SK-N-SH (cell line): ENCODE measurements at regions not wholly inside any gene's neighbourhood (a gene's known extent, or its start where the extent isn't known, plus 50 kb on each side); places are given as distances from the start of the nearest gene placed in this dataset.
"Not testable (repeated sequence)": the region's sequence is repeated elsewhere in the genome, so short reads cannot be mapped to it uniquely, and the experiment has no call there.

Experiments used
- CTCF ChIA-PET: fragments of 300-600, 350-600 bp; formaldehyde crosslinking; extraction: SDS; loops from one replicate; lab custom pipeline; 2021; lab: Yijun Ruan, JAX
- POLR2A ChIA-PET: fragments of 350-600 bp; sonication (Branson Sonifier 250); formaldehyde crosslinking; extraction: SDS; loops from one replicate; lab custom pipeline; 2020; ENCODE audit warnings: antibody characterized with exemption, inconsistent platforms; lab: Yijun Ruan, JAX
- DNase-seq: peaks from one replicate; pipeline ENCODE4 v3.0.0; 2012
- H2AFZ ChIP-seq: fragments of 200-600 bp; sonication (generic); 2 replicates; pipeline ENCODE4 v1.8.1; 2016; ENCODE audit warnings: antibody characterized with exemption, mild to moderate bottlenecking, low read depth
- H3F3A ChIP-seq: fragments of 200-600 bp; sonication (generic); replicated peaks from 2 replicates; pipeline ENCODE3; 2016; ENCODE audit warnings: antibody characterized with exemption, mild to moderate bottlenecking; ENCODE audit not compliant: insufficient read depth
- H3K27ac ChIP-seq, 2 experiments: fragments of 200-500 bp in 1 of 2; fragments of 200-600 bp in 1 of 2; sonication (Bioruptor generic) in 1 of 2; sonication (generic), shearing (Covaris generic) in 1 of 2; 2 replicates each; pipeline versions ENCODE4 v1.5.1 to v1.6.1; 2014 to 2016; ENCODE audit warnings: low read depth in 2 of 2, inconsistent platforms in 1 of 2, low read length in 1 of 2, mild to moderate bottlenecking in 1 of 2, mixed read lengths in 1 of 2
- H3K27me3 ChIP-seq: fragments of 200-600 bp; sonication (generic), shearing (Covaris generic); 2 replicates; pipeline ENCODE4 v1.6.1; 2016; ENCODE audit warnings: mixed run types; ENCODE audit not compliant: insufficient read depth
- H3K36me3 ChIP-seq, 2 experiments: fragments of 200-500 bp in 1 of 2; fragments of 200-600 bp in 1 of 2; sonication (Bioruptor generic) in 1 of 2; sonication (generic) in 1 of 2; replicated peaks in 1 of 2; 2 replicates each; pipeline versions ENCODE3 to v1.5.1; 2014 to 2016; ENCODE audit warnings: low read length in 1 of 2, mild to moderate bottlenecking in 1 of 2; ENCODE audit not compliant: insufficient read depth in 2 of 2, control insufficient read depth in 1 of 2
- H3K4me1 ChIP-seq, 2 experiments: fragments of 200-500 bp in 1 of 2; fragments of 200-600 bp in 1 of 2; sonication (Bioruptor generic) in 1 of 2; sonication (generic), shearing (Covaris generic) in 1 of 2; 2 replicates each; pipeline versions ENCODE4 v1.5.1 to v1.6.1; 2014 to 2016; ENCODE audit warnings: low read depth in 1 of 2, low read length in 1 of 2, mixed run types in 1 of 2; ENCODE audit not compliant: insufficient read depth in 2 of 2, control insufficient read depth in 1 of 2
- H3K4me2 ChIP-seq: fragments of 200-600 bp; sonication (generic), shearing (Covaris generic); 2 replicates; pipeline ENCODE4 v1.6.1; 2017; ENCODE audit warnings: mixed run types
- H3K4me3 ChIP-seq, 2 experiments: fragments of 200-500 bp in 1 of 2; fragments of 200-600 bp in 1 of 2; sonication (Bioruptor generic) in 1 of 2; sonication (generic), shearing (Covaris generic) in 1 of 2; 2 replicates each; pipeline versions ENCODE4 v1.5.1 to v1.8.1; 2014 to 2016; ENCODE audit warnings: low read depth in 2 of 2, inconsistent platforms in 1 of 2, low read length in 1 of 2, mild to moderate bottlenecking in 1 of 2, mixed read lengths in 1 of 2, moderate library complexity in 1 of 2
- H3K79me2 ChIP-seq: fragments of 200-600 bp; sonication (generic); 2 replicates; pipeline ENCODE4 v1.8.1; 2017; ENCODE audit warnings: mild to moderate bottlenecking; ENCODE audit not compliant: insufficient read depth
- H3K9ac ChIP-seq: fragments of 200-600 bp; sonication (generic); 2 replicates; pipeline ENCODE4 v1.6.1; 2017; ENCODE audit warnings: mixed run types
- H3K9me2 ChIP-seq: fragments of 200-600 bp; sonication (generic); 2 replicates; pipeline ENCODE4 v1.6.1; 2017; ENCODE audit warnings: mixed run types
- H3K9me3 ChIP-seq: fragments of 200-600 bp; sonication (generic); 2 replicates; pipeline ENCODE4 v1.6.1; 2017; ENCODE audit warnings: mixed run types, mild to moderate bottlenecking, moderate library complexity
- H4K20me1 ChIP-seq: fragments of 200-600 bp; sonication (generic); 2 replicates; pipeline ENCODE4 v1.6.1; 2017; ENCODE audit warnings: mild to moderate bottlenecking, mixed run types; ENCODE audit not compliant: insufficient read depth
- ELF1 ChIP-seq: IDR thresholded peaks from 2 replicates; pipeline ENCODE4 v1.4.0; 2012
- FOXM1 ChIP-seq: IDR thresholded peaks from 2 replicates; pipeline ENCODE4 v1.4.0; 2012; ENCODE audit warnings: low read depth, mild to moderate bottlenecking
- GABPA ChIP-seq: IDR thresholded peaks from 2 replicates; pipeline ENCODE4 v1.4.0; 2012; ENCODE audit warnings: low read depth, mild to moderate bottlenecking
- JUND ChIP-seq: IDR thresholded peaks from 2 replicates; pipeline ENCODE4 v1.4.0; 2012
- MEF2A ChIP-seq: IDR thresholded peaks from 2 replicates; pipeline ENCODE4 v1.4.0; 2012; ENCODE audit warnings: low read depth, borderline replicate concordance
- MXI1 ChIP-seq: IDR thresholded peaks from 2 replicates; pipeline ENCODE4 v1.6.1; 2012; ENCODE audit warnings: mild to moderate bottlenecking, low read depth, low read length, improper control_type of control experiment
- RCOR1 ChIP-seq: fragments of 150-350 bp; IDR thresholded peaks from 2 replicates; pipeline ENCODE4 v1.6.1; 2017; ENCODE audit warnings: antibody characterized with exemption, low read length
- RXRA ChIP-seq: IDR thresholded peaks from 2 replicates; pipeline ENCODE4 v1.4.0; 2012; ENCODE audit warnings: low read depth, mild to moderate bottlenecking, borderline replicate concordance
- SIN3A ChIP-seq: IDR thresholded peaks from 2 replicates; pipeline ENCODE4 v1.6.1; 2012; ENCODE audit warnings: low read depth, mild to moderate bottlenecking, low read length, moderate library complexity, borderline replicate concordance
- TAF1 ChIP-seq: IDR thresholded peaks from 2 replicates; pipeline ENCODE4 v1.6.1; 2012; ENCODE audit warnings: low read depth, mild to moderate bottlenecking, low read length, moderate library complexity, borderline replicate concordance
- TCF12 ChIP-seq: IDR thresholded peaks from 2 replicates; pipeline ENCODE4 v1.4.0; 2012
- TEAD4 ChIP-seq: IDR thresholded peaks from 2 replicates; pipeline ENCODE4 v1.4.0; 2012; ENCODE audit warnings: mild to moderate bottlenecking, borderline replicate concordance; ENCODE audit not compliant: insufficient read depth
- USF1 ChIP-seq: IDR thresholded peaks from 2 replicates; pipeline ENCODE4 v1.4.0; 2012; ENCODE audit warnings: low read depth, borderline replicate concordance
- WGBS: methylation state at CpG from one replicate; pipeline ENCODE4 v1.1.6; 2017; ENCODE audit warnings: low lambda C conversion rate; 5-methylcytosine and 5-hydroxymethylcytosine counted together
- TF ChIP-seq, protein P1 (sequence below): IDR thresholded peaks from 2 replicates; pipeline ENCODE4; 2012
- TF ChIP-seq, protein P2 (sequence below): IDR thresholded peaks from 2 replicates; pipeline ENCODE4 v1.6.1; 2012; ENCODE audit warnings: mild to moderate bottlenecking, low read depth, low read length, moderate library complexity

DNA sequence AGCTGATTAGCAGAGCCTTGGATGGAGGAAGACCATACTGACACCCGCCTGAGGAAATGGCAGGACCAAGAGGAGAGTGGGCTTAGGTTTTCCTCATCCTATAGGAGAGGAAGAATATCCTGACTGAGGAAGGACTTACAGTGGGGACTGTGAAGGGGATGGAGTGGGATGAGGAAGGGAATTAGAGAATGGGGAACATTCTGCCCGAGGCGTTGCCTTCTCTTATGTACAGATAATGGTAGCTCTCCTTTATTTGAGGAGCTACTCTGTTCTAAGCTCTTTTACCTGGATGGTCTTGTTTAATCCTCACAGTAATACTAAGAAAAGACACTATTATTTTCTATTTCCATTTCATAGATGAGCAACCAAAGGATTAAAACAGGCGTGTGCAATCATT lies 56.0 kb downstream of the OLFML3 start (continued):
- no peak for TF ChIP-seq FOXM1
- TF ChIP-seq JUND: no peak
- TF ChIP-seq TAF1: no peak
- TF ChIP-seq USF1: no peak
- TF ChIP-seq TCF12: no peak
- TF ChIP-seq TEAD4: no peak
- no peak for TF ChIP-seq RXRA
- TF ChIP-seq, protein P1, sequence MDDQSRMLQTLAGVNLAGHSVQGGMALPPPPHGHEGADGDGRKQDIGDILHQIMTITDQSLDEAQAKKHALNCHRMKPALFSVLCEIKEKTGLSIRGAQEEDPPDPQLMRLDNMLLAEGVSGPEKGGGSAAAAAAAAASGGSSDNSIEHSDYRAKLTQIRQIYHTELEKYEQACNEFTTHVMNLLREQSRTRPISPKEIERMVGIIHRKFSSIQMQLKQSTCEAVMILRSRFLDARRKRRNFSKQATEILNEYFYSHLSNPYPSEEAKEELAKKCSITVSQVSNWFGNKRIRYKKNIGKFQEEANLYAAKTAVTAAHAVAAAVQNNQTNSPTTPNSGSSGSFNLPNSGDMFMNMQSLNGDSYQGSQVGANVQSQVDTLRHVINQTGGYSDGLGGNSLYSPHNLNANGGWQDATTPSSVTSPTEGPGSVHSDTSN: no peak

DNA sequence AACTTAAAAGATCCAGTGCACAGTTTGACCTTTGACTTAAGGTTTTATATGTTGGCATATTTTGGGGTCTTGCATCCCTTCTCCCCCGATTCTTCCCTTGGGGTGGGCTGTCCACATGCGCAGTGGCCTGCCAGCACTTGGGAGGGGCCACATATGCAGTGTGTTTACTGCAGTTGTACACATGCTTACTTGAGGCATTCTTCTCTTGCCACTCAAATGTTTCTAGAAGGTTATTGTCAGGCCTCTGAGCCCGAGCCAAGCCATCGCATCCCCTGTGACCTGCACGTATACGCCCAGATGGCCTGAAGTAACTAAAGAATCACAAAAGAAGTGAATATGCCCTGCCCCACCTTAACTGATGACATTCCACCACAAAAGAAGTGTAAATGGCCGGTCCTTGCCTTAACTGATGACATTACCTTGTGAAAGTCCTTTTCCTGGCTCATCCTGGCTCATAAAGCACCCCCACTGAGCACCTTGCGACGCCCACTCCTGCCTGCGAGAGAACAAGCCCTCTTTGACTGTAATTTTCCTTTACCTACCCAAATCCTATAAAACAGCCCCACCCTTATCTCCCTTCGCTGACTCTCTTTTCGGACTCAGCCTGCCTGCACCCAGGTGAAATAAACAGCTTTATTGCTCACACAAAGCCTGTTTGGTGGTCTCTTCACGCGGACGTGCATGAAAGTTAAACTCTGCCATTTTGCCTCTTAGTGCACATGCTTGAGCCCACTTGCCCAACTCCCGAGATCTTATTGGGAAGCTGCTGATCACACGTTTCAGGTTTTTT lies 57.8 kb downstream of the OLFML3 start:
- H2AFZ ChIP-seq, DNase-seq, CTCF ChIA-PET, H4K20me1 ChIP-seq, H3K4me3 ChIP-seq, H3K36me3 ChIP-seq, H3K9ac ChIP-seq, H3K27ac ChIP-seq, H3K79me2 ChIP-seq, H3K27me3 ChIP-seq, H3K9me2 ChIP-seq, POLR2A ChIA-PET, H3K9me3 ChIP-seq, H3K4me2 ChIP-seq: not testable (repeated sequence)
- 78% methylated on average over 13 of the region's 17 CpGs for WGBS
- H3F3A ChIP-seq: peaks cover 19% of the 10 kb centered on the region
- H3K4me1 ChIP-seq: peaks cover 0 to 18% of the 10 kb centered on the region in 2 experiments; a peak in 2 of 4 replicates

- ChIA-PET CTCF (interaction anchor here (1.5 kb wide), 1 partner anchor 245 kb away, joined by 5 read pairs; no protein-coding TSS in a partner anchor), POLR2A (no interaction called here)
- TF ChIP-seq TEAD4 (no peak), MXI1 (no peak), GABPA (no peak), SIN3A (no peak), MEF2A (no peak), RCOR1 (no peak), ELF1 (no peak), RXRA (no peak)
- TF ChIP-seq, protein P2, sequence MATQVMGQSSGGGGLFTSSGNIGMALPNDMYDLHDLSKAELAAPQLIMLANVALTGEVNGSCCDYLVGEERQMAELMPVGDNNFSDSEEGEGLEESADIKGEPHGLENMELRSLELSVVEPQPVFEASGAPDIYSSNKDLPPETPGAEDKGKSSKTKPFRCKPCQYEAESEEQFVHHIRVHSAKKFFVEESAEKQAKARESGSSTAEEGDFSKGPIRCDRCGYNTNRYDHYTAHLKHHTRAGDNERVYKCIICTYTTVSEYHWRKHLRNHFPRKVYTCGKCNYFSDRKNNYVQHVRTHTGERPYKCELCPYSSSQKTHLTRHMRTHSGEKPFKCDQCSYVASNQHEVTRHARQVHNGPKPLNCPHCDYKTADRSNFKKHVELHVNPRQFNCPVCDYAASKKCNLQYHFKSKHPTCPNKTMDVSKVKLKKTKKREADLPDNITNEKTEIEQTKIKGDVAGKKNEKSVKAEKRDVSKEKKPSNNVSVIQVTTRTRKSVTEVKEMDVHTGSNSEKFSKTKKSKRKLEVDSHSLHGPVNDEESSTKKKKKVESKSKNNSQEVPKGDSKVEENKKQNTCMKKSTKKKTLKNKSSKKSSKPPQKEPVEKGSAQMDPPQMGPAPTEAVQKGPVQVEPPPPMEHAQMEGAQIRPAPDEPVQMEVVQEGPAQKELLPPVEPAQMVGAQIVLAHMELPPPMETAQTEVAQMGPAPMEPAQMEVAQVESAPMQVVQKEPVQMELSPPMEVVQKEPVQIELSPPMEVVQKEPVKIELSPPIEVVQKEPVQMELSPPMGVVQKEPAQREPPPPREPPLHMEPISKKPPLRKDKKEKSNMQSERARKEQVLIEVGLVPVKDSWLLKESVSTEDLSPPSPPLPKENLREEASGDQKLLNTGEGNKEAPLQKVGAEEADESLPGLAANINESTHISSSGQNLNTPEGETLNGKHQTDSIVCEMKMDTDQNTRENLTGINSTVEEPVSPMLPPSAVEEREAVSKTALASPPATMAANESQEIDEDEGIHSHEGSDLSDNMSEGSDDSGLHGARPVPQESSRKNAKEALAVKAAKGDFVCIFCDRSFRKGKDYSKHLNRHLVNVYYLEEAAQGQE: no peak
- TF ChIP-seq, all 33 proteins: peak for 0
Observed at GRCh38 chr1:114037631-114037890, 58.3 kb downstream of the OLFML3 start.

More at GRCh38 chr1:114037631-114037890, 58.3 kb downstream of the OLFML3 start:
- Histone ChIP-seq H3K4me1 (peaks cover 0 to 13% of the 10 kb centered on the region in 2 experiments; a peak in 2 of 4 replicates), H3K27ac (no peak overlapping the region), H3K27me3 (no peaks in the 10 kb centered on the region; the same call in 1 of the 2 replicates), H3K79me2 (no peaks in the 10 kb centered on the region), H4K20me1 (no peaks in the 10 kb centered on the region), H3K4me3 (no peak overlapping the region), H2AFZ (no peak overlapping the region), H3K9me2 (no peaks in the 10 kb centered on the region), H3K9me3 (no peaks in the 10 kb centered on the region), H3F3A (peaks cover 13% of the 10 kb centered on the region), H3K9ac (no peak overlapping the region), H3K4me2 (no peak overlapping the region), H3K36me3 (no peaks in the 10 kb centered on the region)
- DNase-seq: no peak
- 70% methylated on average over 2 of the region's 2 CpGs for WGBS
